HepG2 (cell line): ENCODE measurements at regions not wholly inside any gene's neighbourhood (a gene's known extent, or its start where the extent isn't known, plus 50 kb on each side); places are given as distances from the start of the nearest gene placed in this dataset.
"Not testable (repeated sequence)": the region's sequence is repeated elsewhere in the genome, so short reads cannot be mapped to it uniquely, and the experiment has no call there.

Experiments used
- ATAC-seq: fragments of 200-7000 bp; cut with Tn5 transposase; 3 replicates; pipeline ENCODE4 v1.9.1; 2020; ENCODE audit warnings: mild to moderate bottlenecking, moderate library complexity
- BruUV-seq: library from RNA; stranded (reverse); fragments of 400-500 nt; replicated peaks from 2 replicates; lab custom pipeline; 2021; lab: Mats Ljungman, UMichigan
- CTCF ChIA-PET: fragments of 300-600 bp; formaldehyde crosslinking; extraction: SDS; loops from one replicate; lab custom pipeline; 2021; ENCODE audit warnings: low total read pairs, inconsistent platforms, low intra/inter-chr PET ratio; lab: Yijun Ruan, JAX
- POLR2A ChIA-PET: fragments of 350-600 bp; sonication (Branson Sonifier 250); formaldehyde crosslinking; loops from one replicate; lab custom pipeline; 2020; ENCODE audit warnings: antibody characterized with exemption, inconsistent platforms; lab: Yijun Ruan, JAX
- DNase-seq: peaks from one replicate; pipeline ENCODE4 v3.0.0-alpha.2; 2015; ENCODE audit warnings: low spot score
- FAIRE-seq: peaks from 3 replicates; lab custom pipeline; 2011; peaks lifted over from hg19 to GRCh38; lab: Jason Lieb, UNC
- H2AFZ ChIP-seq: one replicate; pipeline ENCODE4 v1.6.1; 2011; ENCODE audit warnings: low read length, inconsistent platforms
- H3K27ac ChIP-seq: fragments of 300-600 bp; 3 replicates; pipeline ENCODE4 v1.8.0; 2011; ENCODE audit warnings: mixed run types, mild to moderate bottlenecking, mixed read lengths, low read length, inconsistent platforms; ENCODE audit not compliant: insufficient read depth; ENCODE audit errors: extremely low read length
- H3K27me3 ChIP-seq, 2 experiments: fragments of 200-600 bp in 1 of 2; 2 replicates in 1 of 2; 3 replicates in 1 of 2; pipeline versions ENCODE4 v1.6.0 to v1.8.0; 2011; ENCODE audit warnings: low read length in 2 of 2, mild to moderate bottlenecking in 2 of 2, moderate library complexity in 2 of 2, inconsistent platforms in 1 of 2; ENCODE audit not compliant: insufficient read depth in 2 of 2, control insufficient read depth in 1 of 2
- H3K36me3 ChIP-seq, 2 experiments: fragments of 200-600 bp in 1 of 2; replicated peaks in 1 of 2; 2 replicates in 1 of 2; 3 replicates in 1 of 2; pipeline versions ENCODE4 v1.5.1 to v1.8.0; 2011; ENCODE audit warnings: low read length in 2 of 2, inconsistent platforms in 1 of 2; ENCODE audit not compliant: insufficient read depth in 2 of 2, control insufficient read depth in 1 of 2
- H3K4me1 ChIP-seq: 2 replicates; pipeline ENCODE4 v1.5.1; 2012; ENCODE audit warnings: low read length, inconsistent platforms; ENCODE audit not compliant: insufficient read depth
- H3K4me2 ChIP-seq: 2 replicates; pipeline ENCODE4 v1.6.0; 2011; ENCODE audit warnings: low read depth, low read length, inconsistent platforms
- H3K4me3 ChIP-seq, 3 experiments: fragments of 200-600 bp in 1 of 3; sonication (generic), shearing (Covaris generic) in 1 of 3; replicated peaks in 1 of 3; 2 replicates each; pipeline ENCODE4 v1.5.1; 2011 to 2016; ENCODE audit warnings: low read length in 3 of 3, inconsistent platforms in 2 of 3, low read depth in 2 of 3, mild to moderate bottlenecking in 2 of 3, control low read depth in 1 of 3, mixed read lengths in 1 of 3; ENCODE audit not compliant: insufficient read depth in 1 of 3
- H3K79me2 ChIP-seq: one replicate; pipeline ENCODE4 v1.6.1; 2011; ENCODE audit warnings: low read length, inconsistent platforms; ENCODE audit not compliant: insufficient read depth
- H3K9ac ChIP-seq: 2 replicates; pipeline ENCODE4 v1.6.0; 2011; ENCODE audit warnings: mild to moderate bottlenecking, low read depth, low read length, inconsistent platforms; ENCODE audit not compliant: insufficient read depth
- H3K9me3 ChIP-seq: 2 replicates; pipeline ENCODE4 v1.5.1; 2012; ENCODE audit warnings: mild to moderate bottlenecking, low read length
- H4K20me1 ChIP-seq: 2 replicates; pipeline ENCODE4 v1.6.0; 2011; ENCODE audit warnings: inconsistent platforms, mild to moderate bottlenecking, low read length, moderate library complexity; ENCODE audit not compliant: insufficient read depth
- LCORL ChIP-seq, 2 experiments: fragments of 450-650 bp in 1 of 2; sonication (generic) in 1 of 2; formaldehyde crosslinking in 1 of 2; IDR thresholded peaks; 2 replicates each; pipeline versions ENCODE4 v1.5.0 to v1.6.1; 2017 to 2020; ENCODE audit warnings: antibody characterized with exemption in 1 of 2, missing genetic modification reagents in 1 of 2
- ZNF530 ChIP-seq: sonication (generic); formaldehyde crosslinking; IDR thresholded peaks from 2 replicates; pipeline ENCODE4 v1.5.0; 2020; ENCODE audit warnings: low read depth, mild to moderate bottlenecking, missing genetic modification reagents
- ZNF816 ChIP-seq: sonication (generic); formaldehyde crosslinking; IDR thresholded peaks from 2 replicates; pipeline ENCODE4 v1.8.0; 2022; ENCODE audit warnings: missing genetic modification reagents, mild to moderate bottlenecking, borderline replicate concordance
- WGBS: methylation state at CpG from one replicate; pipeline ENCODE4 v1.1.6; 2017; ENCODE audit warnings: low lambda C conversion rate; 5-methylcytosine and 5-hydroxymethylcytosine counted together
- in situ Hi-C: cut with HindIII; loops from 2 replicates; pipeline ENCODE4 v1.10.0; 2017; ENCODE audit warnings: low pct_unique_long_range_greater_than_20kb; ENCODE audit not compliant: extremely low pct_ligation_motif_present
- intact Hi-C: fragments of 100-400 bp; cut with micrococcal nuclease; formaldehyde crosslinking; loops from one replicate; pipeline ENCODE4 v1.10.0; 2022; ENCODE audit not compliant: unreplicated experiment

DNA sequence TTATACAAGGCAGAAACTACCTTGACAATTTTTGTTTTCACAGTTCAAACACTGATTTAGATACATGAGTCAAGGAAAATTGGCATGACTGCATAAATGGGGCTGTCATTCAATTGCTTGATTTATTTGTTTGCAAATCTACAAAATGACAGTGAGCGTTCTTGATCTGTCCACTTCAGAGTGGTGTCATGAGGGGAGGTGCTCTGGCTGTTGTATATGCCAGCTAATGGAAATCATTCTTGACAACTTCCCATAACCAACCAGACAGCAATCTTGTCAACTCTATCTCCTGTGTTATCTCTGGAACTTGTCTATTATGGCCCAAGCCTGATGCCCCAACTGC, 120.6 kb upstream of the UGP2 start:
- intact Hi-C loops, result no loop called here

DNA sequence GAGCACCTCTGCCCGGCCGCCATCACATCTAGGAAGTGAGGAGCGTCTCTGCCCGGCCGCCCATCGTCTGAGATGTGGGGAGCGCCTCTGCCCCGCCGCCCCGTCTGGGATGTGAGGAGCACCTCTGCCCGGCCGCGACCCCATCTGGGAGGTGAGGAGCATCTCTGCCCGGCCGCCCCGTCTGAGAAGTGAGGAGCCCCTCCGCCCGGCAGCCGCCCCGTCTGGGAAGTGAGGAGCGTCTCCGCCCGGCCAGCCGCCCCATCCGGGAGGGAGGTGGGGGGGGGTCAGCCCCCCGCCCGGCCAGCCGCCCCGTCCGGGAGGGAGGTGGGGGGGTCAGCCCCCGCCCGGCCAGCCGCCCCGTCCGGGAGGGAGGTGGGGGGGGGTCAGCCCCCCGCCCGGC, 119.4 kb upstream of the UGP2 start:
- H3K4me3 ChIP-seq, H4K20me1 ChIP-seq, intact Hi-C loops, FAIRE-seq, ATAC-seq, H2AFZ ChIP-seq, H3K9me3 ChIP-seq, in situ Hi-C loops, H3K36me3 ChIP-seq, CTCF ChIA-PET, H3K27ac ChIP-seq, H3K27me3 ChIP-seq, H3K9ac ChIP-seq, H3K4me2 ChIP-seq, POLR2A ChIA-PET, H3K79me2 ChIP-seq, DNase-seq, BruUV-seq: not testable (repeated sequence)
- peaks cover 49% of the 10 kb centered on the region for H3K4me1 ChIP-seq
- WGBS, result 100% methylated on average over 3 of the region's 37 CpGs

More for the DNA sequence above, 120.6 kb upstream of the UGP2 start:
- TF ChIP-seq ZNF530 (CRISPR knock-in tag) (no peak), LCORL (IDR thresholded peaks at IDR 0.05) (no peak), LCORL (CRISPR knock-in tag; IDR thresholded peaks at IDR 0.05) (peak; percentile 9; the same call in 1 of the 2 replicates), ZNF816 (CRISPR knock-in tag) (0 out of 2 replicates have a peak, but pooled peaks have one; percentile 38)
- TF ChIP-seq, all 625 proteins: peak for 2
- Histone ChIP-seq H3K79me2 (no peaks in the 10 kb centered on the region), H3K4me1 (peaks cover 52% of the 10 kb centered on the region), H3K27ac (peak overlapping the region; percentile 12), H3K36me3 (no peaks in the 10 kb centered on the region), H3K9ac (no peak overlapping the region), H3K4me2 (peak overlapping the region; percentile 22; the same call in 1 of the 2 replicates), H3K27me3 (no peaks in the 10 kb centered on the region), H3K4me3 (no peak overlapping the region), H4K20me1 (no peaks in the 10 kb centered on the region), H3K9me3 (no peaks in the 10 kb centered on the region), H2AFZ (no peak overlapping the region)
- FAIRE-seq (no peak), ATAC-seq (no peak; the same call in none of the 3 replicates), DNase-seq (no peak)
- CTCF ChIA-PET, result no interaction called here
- 33% methylated on average over 1 of the region's 1 CpG for WGBS
- in situ Hi-C loops, result no loop called here
- no TSS peak for BruUV-seq
- POLR2A ChIA-PET, result interaction anchor here (0.8 kb wide), 1 partner anchor 16 kb away, joined by 3 read pairs; no protein-coding TSS in a partner anchor
